ENCODE measurements at regions not wholly inside any gene's neighbourhood (a gene's known extent, or its start where the extent isn't known, plus 50 kb on each side); places are given as distances from the start of the nearest gene placed in this dataset.
A peak's percentile ranks its signal among the peaks of the same experiment; 100 is the strongest.

GRCh38 chr16:86041215-86041614, 142.3 kb downstream of the IRF8 start:
- DNase-seq (ENCODE audit: low read depth), result no peak
- H3K4me3 ChIP-seq (ENCODE audit: low read depth, low read length), result no peak overlapping the region
- no peak for TF ChIP-seq CTCF (IDR thresholded peaks at IDR 0.05; ENCODE audit: insufficient read depth, low read length)

- H3K4me3 ChIP-seq (ENCODE audit: low read depth, low read length), result no peak overlapping the region
- TF ChIP-seq CTCF (IDR thresholded peaks at IDR 0.05; ENCODE audit: insufficient read depth, low read length), result no peak
- DNase-seq (ENCODE audit: low read depth), result no peak
These were observed 142.8 kb downstream of the IRF8 start for GRCh38 chr16:86041807-86042206.

- no peak for DNase-seq (ENCODE audit: low read depth)
- H3K4me3 ChIP-seq (ENCODE audit: low read depth, low read length), result no peak overlapping the region
- TF ChIP-seq CTCF (IDR thresholded peaks at IDR 0.05; ENCODE audit: insufficient read depth, low read length), result no peak
These were observed 143.4 kb downstream of the IRF8 start for GRCh38 chr16:86042393-86042792.

GRCh38 chr16:86042996-86043725, 144.2 kb downstream of the IRF8 start:
- no peak overlapping the region for H3K4me3 ChIP-seq (ENCODE audit: low read depth, low read length)
- no peak for DNase-seq (ENCODE audit: low read depth)
- TF ChIP-seq CTCF (IDR thresholded peaks at IDR 0.05; ENCODE audit: insufficient read depth, low read length), result no peak

- peak; percentile 52 for DNase-seq (ENCODE audit: low read depth)
- TF ChIP-seq CTCF (IDR thresholded peaks at IDR 0.05; ENCODE audit: insufficient read depth, low read length), result peak; percentile 63
- H3K4me3 ChIP-seq (ENCODE audit: low read depth, low read length), result no peak overlapping the region
These were observed 145.3 kb downstream of the IRF8 start for GRCh38 chr16:86044241-86044671.

- no peak for DNase-seq (ENCODE audit: low read depth)
- H3K4me3 ChIP-seq (ENCODE audit: low read depth, low read length), result no peak overlapping the region
- no peak for TF ChIP-seq CTCF (IDR thresholded peaks at IDR 0.05; ENCODE audit: insufficient read depth, low read length)
These were observed 146.1 kb downstream of the IRF8 start for GRCh38 chr16:86044881-86045590.

Data from fibroblast of the aortic adventitia (primary cell).